ENCODE measurements at regions not wholly inside any gene's neighbourhood (a gene's known extent, or its start where the extent isn't known, plus 50 kb on each side); places are given as distances from the start of the nearest gene placed in this dataset.

GRCh38 chr2:12416600-12416999, 300.1 kb upstream of the TRIB2 start:
- Mint-ChIP-seq H3K9me3 (no peaks in the 10 kb centered on the region), H3K4me1 (peaks cover 31% of the 10 kb centered on the region), H3K27ac (no peak overlapping the region), H3K27me3 (no peaks in the 10 kb centered on the region), H3K4me3 (no peak overlapping the region), H3K36me3 (no peaks in the 10 kb centered on the region)
- peak; percentile 21 for DNase-seq

GRCh38 chr2:12417786-12418185, 298.9 kb upstream of the TRIB2 start:
- Mint-ChIP-seq H3K4me3 (no peak overlapping the region), H3K36me3 (no peaks in the 10 kb centered on the region), H3K9me3 (no peaks in the 10 kb centered on the region), H3K27ac (no peak overlapping the region), H3K4me1 (peaks cover 26% of the 10 kb centered on the region), H3K27me3 (no peaks in the 10 kb centered on the region)
- DNase-seq = no peak

GRCh38 chr2:12419803-12420202, 296.9 kb upstream of the TRIB2 start:
- H3K4me1 Mint-ChIP-seq = peaks cover 18% of the 10 kb centered on the region
- DNase-seq = no peak
- no peaks in the 10 kb centered on the region for H3K36me3 Mint-ChIP-seq
- H3K4me3 Mint-ChIP-seq = no peak overlapping the region
- H3K27ac Mint-ChIP-seq = no peak overlapping the region
- H3K27me3 Mint-ChIP-seq = no peaks in the 10 kb centered on the region
- H3K9me3 Mint-ChIP-seq = no peaks in the 10 kb centered on the region

- H3K9me3 Mint-ChIP-seq = no peaks in the 10 kb centered on the region
- H3K27ac Mint-ChIP-seq = no peak overlapping the region
- peaks cover 14% of the 10 kb centered on the region for H3K4me1 Mint-ChIP-seq
- no peak for DNase-seq
- no peaks in the 10 kb centered on the region for H3K27me3 Mint-ChIP-seq
- H3K4me3 Mint-ChIP-seq = no peak overlapping the region
- no peaks in the 10 kb centered on the region for H3K36me3 Mint-ChIP-seq
These were observed 295.7 kb upstream of the TRIB2 start for GRCh38 chr2:12421046-12421445.

- H3K36me3 Mint-ChIP-seq = no peaks in the 10 kb centered on the region
- no peak for DNase-seq
- no peak overlapping the region for H3K4me3 Mint-ChIP-seq
These were observed 292.5 kb upstream of the TRIB2 start for GRCh38 chr2:12424219-12424618.

GRCh38 chr2:12424809-12425208, 291.9 kb upstream of the TRIB2 start:
- Mint-ChIP-seq H3K4me3 (no peak overlapping the region), H3K36me3 (no peaks in the 10 kb centered on the region), H3K9me3 (no peaks in the 10 kb centered on the region), H3K27me3 (no peaks in the 10 kb centered on the region), H3K27ac (no peak overlapping the region), H3K4me1 (peaks cover 2% of the 10 kb centered on the region)
- DNase-seq = no peak

More at GRCh38 chr2:12424219-12424618, 292.5 kb upstream of the TRIB2 start:
- Mint-ChIP-seq H3K9me3 (no peaks in the 10 kb centered on the region), H3K27ac (no peak overlapping the region), H3K27me3 (no peaks in the 10 kb centered on the region), H3K4me1 (peaks cover 2% of the 10 kb centered on the region)

- Mint-ChIP-seq H3K27me3 (no peaks in the 10 kb centered on the region), H3K4me3 (peak overlapping the region; percentile 11), H3K9me3 (no peaks in the 10 kb centered on the region), H3K27ac (no peak overlapping the region), H3K4me1 (peaks cover 8% of the 10 kb centered on the region), H3K36me3 (no peaks in the 10 kb centered on the region)
- no peak for DNase-seq
These were observed 288.4 kb upstream of the TRIB2 start for GRCh38 chr2:12428324-12428723.

GRCh38 chr2:12428786-12429185, 287.9 kb upstream of the TRIB2 start:
- Mint-ChIP-seq H3K27me3 (no peaks in the 10 kb centered on the region), H3K4me1 (peaks cover 8% of the 10 kb centered on the region), H3K9me3 (no peaks in the 10 kb centered on the region), H3K36me3 (no peaks in the 10 kb centered on the region), H3K4me3 (no peak overlapping the region), H3K27ac (no peak overlapping the region)
- DNase-seq = no peak

GRCh38 chr2:12429779-12430406, 286.8 kb upstream of the TRIB2 start:
- Mint-ChIP-seq H3K4me1 (peaks cover 8% of the 10 kb centered on the region), H3K9me3 (no peaks in the 10 kb centered on the region), H3K27ac (no peak overlapping the region), H3K4me3 (no peak overlapping the region), H3K27me3 (no peaks in the 10 kb centered on the region), H3K36me3 (no peaks in the 10 kb centered on the region)
- DNase-seq = no peak

GRCh38 chr2:12430407-12431133, 286.2 kb upstream of the TRIB2 start:
- Mint-ChIP-seq H3K9me3 (no peaks in the 10 kb centered on the region), H3K4me3 (no peak overlapping the region), H3K27ac (no peak overlapping the region), H3K4me1 (peaks cover 10% of the 10 kb centered on the region), H3K36me3 (no peaks in the 10 kb centered on the region), H3K27me3 (no peaks in the 10 kb centered on the region)
- DNase-seq = no peak

GRCh38 chr2:12432985-12433625, 283.6 kb upstream of the TRIB2 start:
- Mint-ChIP-seq H3K36me3 (no peaks in the 10 kb centered on the region), H3K27me3 (no peaks in the 10 kb centered on the region), H3K4me3 (no peak overlapping the region), H3K9me3 (no peaks in the 10 kb centered on the region), H3K27ac (no peak overlapping the region), H3K4me1 (peaks cover 23% of the 10 kb centered on the region)
- no peak for DNase-seq

- no peak for DNase-seq
- no peaks in the 10 kb centered on the region for H3K27me3 Mint-ChIP-seq
- no peak overlapping the region for H3K27ac Mint-ChIP-seq
- H3K4me3 Mint-ChIP-seq = no peak overlapping the region
- no peaks in the 10 kb centered on the region for H3K36me3 Mint-ChIP-seq
- no peaks in the 10 kb centered on the region for H3K9me3 Mint-ChIP-seq
- peaks cover 23% of the 10 kb centered on the region for H3K4me1 Mint-ChIP-seq
These were observed 283.1 kb upstream of the TRIB2 start for GRCh38 chr2:12433626-12433990.

GRCh38 chr2:12434630-12435098, 282.1 kb upstream of the TRIB2 start:
- no peak overlapping the region for H3K4me3 Mint-ChIP-seq
- H3K27me3 Mint-ChIP-seq = no peaks in the 10 kb centered on the region
- DNase-seq = no peak
- H3K4me1 Mint-ChIP-seq = peaks cover 23% of the 10 kb centered on the region
- H3K36me3 Mint-ChIP-seq = no peaks in the 10 kb centered on the region
- no peak overlapping the region for H3K27ac Mint-ChIP-seq
- no peaks in the 10 kb centered on the region for H3K9me3 Mint-ChIP-seq

- Mint-ChIP-seq H3K4me1 (peaks cover 18% of the 10 kb centered on the region), H3K36me3 (no peaks in the 10 kb centered on the region), H3K4me3 (no peak overlapping the region), H3K9me3 (no peaks in the 10 kb centered on the region), H3K27ac (no peak overlapping the region), H3K27me3 (no peaks in the 10 kb centered on the region)
- no peak for DNase-seq
These were observed 281.1 kb upstream of the TRIB2 start for GRCh38 chr2:12435430-12436222.

GRCh38 chr2:12436483-12436882, 280.3 kb upstream of the TRIB2 start:
- Mint-ChIP-seq H3K27ac (no peak overlapping the region), H3K9me3 (no peaks in the 10 kb centered on the region), H3K36me3 (no peaks in the 10 kb centered on the region), H3K27me3 (no peaks in the 10 kb centered on the region), H3K4me3 (no peak overlapping the region), H3K4me1 (peaks cover 14% of the 10 kb centered on the region)
- DNase-seq = no peak

Measured in activated naive CD8-positive, alpha-beta T cell treated with anti-CD3 and anti-CD28 coated beads for 36 hours (primary cell).